GM12878 (cell line): ENCODE measurements at regions not wholly inside any gene's neighbourhood (a gene's known extent, or its start where the extent isn't known, plus 50 kb on each side); places are given as distances from the start of the nearest gene placed in this dataset.

Source experiments
- HCFC1 ChIP-seq: fragments of 150-350 bp; IDR thresholded peaks from 2 replicates; pipeline ENCODE4 v1.6.1; 2014; ENCODE audit warnings: low read length
- JUNB ChIP-seq: IDR thresholded peaks from 2 replicates; pipeline ENCODE4 v1.6.1; 2016; ENCODE audit warnings: antibody characterized with exemption, mild to moderate bottlenecking
- NFYB ChIP-seq: IDR thresholded peaks from 2 replicates; pipeline ENCODE4 v1.6.1; 2011; ENCODE audit warnings: low read depth, mild to moderate bottlenecking, low read length, improper control_type of control experiment, moderate library complexity; ENCODE audit not compliant: insufficient read depth
- NRF1 ChIP-seq: conservative IDR thresholded peaks from 2 replicates; pipeline ENCODE4 v1.6.1; 2011; ENCODE audit warnings: mild to moderate bottlenecking, low read depth, low read length, improper control_type of control experiment
- TF ChIP-seq, protein P1 (sequence below): fragments of 450-650 bp; formaldehyde crosslinking; IDR thresholded peaks from 2 replicates; pipeline ENCODE4 v1.5.0; 2022; ENCODE audit warnings: mild to moderate bottlenecking, missing genetic modification characterization
- TF ChIP-seq, protein P2 (sequence below): fragments of 450-650 bp; IDR thresholded peaks from 2 replicates; pipeline ENCODE4 v1.6.1; 2018; ENCODE audit warnings: mild to moderate bottlenecking, low read depth, moderate library complexity; ENCODE audit not compliant: partially characterized antibody
- TF ChIP-seq, protein P3 (sequence below): fragments of 450-650 bp; IDR thresholded peaks from 2 replicates; pipeline ENCODE4 v1.6.1; 2014; ENCODE audit warnings: mild to moderate bottlenecking
- TF ChIP-seq, protein P4 (sequence below): fragments of 450-650 bp; IDR thresholded peaks from 2 replicates; pipeline ENCODE4 v1.6.1; 2017; ENCODE audit warnings: mild to moderate bottlenecking, low read depth, inconsistent platforms; ENCODE audit not compliant: poor library complexity, severe bottlenecking

DNA sequence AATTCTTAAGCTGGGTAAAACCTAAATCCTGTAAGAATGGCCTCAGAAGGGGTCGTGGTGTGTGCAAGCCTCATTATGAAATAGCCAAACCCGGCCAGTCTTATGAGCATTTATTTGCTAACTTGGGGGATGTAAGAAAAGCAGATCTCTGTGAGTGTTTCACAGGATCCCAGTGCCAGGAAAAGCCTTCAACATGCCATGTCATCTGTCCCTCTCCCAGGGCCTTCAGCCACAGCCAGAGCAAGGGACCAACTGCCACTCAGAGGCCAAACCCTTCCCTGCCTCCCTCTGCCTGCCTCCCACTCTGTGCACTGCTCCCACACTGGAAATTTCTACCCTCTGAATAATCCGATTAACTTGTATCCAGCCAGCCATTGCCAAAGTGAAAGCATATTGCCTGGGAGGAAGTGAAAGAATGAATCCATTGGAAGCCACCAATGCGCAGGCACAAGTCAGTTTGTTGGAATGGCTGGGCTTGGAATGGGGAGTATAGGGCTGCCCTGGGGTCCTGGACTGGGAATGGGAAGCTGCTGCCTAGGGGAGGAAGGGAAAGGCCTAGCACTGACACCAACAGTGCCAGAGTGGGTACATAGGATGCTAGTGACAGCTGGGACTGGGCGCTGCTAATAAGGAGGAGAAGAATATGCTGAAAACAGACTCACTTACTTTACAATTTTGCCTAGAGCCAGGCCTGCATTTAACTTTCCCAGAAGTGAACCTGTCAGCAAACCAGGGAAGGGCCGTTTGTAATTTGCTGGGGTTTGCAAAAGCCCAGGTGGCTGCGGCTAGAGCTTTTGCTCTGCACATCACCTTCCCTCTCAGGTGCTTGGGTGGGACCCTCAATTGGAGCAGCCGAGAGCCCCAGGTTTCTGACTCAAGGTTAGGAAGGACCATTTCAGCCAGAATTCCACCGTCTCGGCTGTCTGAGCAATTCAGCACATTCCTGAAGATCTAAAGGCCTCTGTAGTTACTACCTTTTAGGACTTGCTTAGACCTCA is 146.6 kb upstream of the NCK2 start (continued):
- TF ChIP-seq, protein P1, sequence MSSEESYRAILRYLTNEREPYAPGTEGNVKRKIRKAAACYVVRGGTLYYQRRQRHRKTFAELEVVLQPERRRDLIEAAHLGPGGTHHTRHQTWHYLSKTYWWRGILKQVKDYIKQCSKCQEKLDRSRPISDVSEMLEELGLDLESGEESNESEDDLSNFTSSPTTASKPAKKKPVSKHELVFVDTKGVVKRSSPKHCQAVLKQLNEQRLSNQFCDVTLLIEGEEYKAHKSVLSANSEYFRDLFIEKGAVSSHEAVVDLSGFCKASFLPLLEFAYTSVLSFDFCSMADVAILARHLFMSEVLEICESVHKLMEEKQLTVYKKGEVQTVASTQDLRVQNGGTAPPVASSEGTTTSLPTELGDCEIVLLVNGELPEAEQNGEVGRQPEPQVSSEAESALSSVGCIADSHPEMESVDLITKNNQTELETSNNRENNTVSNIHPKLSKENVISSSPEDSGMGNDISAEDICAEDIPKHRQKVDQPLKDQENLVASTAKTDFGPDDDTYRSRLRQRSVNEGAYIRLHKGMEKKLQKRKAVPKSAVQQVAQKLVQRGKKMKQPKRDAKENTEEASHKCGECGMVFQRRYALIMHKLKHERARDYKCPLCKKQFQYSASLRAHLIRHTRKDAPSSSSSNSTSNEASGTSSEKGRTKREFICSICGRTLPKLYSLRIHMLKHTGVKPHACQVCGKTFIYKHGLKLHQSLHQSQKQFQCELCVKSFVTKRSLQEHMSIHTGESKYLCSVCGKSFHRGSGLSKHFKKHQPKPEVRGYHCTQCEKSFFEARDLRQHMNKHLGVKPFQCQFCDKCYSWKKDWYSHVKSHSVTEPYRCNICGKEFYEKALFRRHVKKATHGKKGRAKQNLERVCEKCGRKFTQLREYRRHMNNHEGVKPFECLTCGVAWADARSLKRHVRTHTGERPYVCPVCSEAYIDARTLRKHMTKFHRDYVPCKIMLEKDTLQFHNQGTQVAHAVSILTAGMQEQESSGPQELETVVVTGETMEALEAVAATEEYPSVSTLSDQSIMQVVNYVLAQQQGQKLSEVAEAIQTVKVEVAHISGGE (CRISPR knock-in tag), result no peak
- TF ChIP-seq, protein P2, sequence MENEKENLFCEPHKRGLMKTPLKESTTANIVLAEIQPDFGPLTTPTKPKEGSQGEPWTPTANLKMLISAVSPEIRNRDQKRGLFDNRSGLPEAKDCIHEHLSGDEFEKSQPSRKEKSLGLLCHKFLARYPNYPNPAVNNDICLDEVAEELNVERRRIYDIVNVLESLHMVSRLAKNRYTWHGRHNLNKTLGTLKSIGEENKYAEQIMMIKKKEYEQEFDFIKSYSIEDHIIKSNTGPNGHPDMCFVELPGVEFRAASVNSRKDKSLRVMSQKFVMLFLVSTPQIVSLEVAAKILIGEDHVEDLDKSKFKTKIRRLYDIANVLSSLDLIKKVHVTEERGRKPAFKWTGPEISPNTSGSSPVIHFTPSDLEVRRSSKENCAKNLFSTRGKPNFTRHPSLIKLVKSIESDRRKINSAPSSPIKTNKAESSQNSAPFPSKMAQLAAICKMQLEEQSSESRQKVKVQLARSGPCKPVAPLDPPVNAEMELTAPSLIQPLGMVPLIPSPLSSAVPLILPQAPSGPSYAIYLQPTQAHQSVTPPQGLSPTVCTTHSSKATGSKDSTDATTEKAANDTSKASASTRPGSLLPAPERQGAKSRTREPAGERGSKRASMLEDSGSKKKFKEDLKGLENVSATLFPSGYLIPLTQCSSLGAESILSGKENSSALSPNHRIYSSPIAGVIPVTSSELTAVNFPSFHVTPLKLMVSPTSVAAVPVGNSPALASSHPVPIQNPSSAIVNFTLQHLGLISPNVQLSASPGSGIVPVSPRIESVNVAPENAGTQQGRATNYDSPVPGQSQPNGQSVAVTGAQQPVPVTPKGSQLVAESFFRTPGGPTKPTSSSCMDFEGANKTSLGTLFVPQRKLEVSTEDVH, result no peak
- no peak for TF ChIP-seq JUNB
- no peak for TF ChIP-seq NFYB
- no peak for TF ChIP-seq NRF1
- no peak for TF ChIP-seq HCFC1
- TF ChIP-seq, protein P3, sequence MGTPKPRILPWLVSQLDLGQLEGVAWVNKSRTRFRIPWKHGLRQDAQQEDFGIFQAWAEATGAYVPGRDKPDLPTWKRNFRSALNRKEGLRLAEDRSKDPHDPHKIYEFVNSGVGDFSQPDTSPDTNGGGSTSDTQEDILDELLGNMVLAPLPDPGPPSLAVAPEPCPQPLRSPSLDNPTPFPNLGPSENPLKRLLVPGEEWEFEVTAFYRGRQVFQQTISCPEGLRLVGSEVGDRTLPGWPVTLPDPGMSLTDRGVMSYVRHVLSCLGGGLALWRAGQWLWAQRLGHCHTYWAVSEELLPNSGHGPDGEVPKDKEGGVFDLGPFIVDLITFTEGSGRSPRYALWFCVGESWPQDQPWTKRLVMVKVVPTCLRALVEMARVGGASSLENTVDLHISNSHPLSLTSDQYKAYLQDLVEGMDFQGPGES, result no peak
- TF ChIP-seq, protein P4, sequence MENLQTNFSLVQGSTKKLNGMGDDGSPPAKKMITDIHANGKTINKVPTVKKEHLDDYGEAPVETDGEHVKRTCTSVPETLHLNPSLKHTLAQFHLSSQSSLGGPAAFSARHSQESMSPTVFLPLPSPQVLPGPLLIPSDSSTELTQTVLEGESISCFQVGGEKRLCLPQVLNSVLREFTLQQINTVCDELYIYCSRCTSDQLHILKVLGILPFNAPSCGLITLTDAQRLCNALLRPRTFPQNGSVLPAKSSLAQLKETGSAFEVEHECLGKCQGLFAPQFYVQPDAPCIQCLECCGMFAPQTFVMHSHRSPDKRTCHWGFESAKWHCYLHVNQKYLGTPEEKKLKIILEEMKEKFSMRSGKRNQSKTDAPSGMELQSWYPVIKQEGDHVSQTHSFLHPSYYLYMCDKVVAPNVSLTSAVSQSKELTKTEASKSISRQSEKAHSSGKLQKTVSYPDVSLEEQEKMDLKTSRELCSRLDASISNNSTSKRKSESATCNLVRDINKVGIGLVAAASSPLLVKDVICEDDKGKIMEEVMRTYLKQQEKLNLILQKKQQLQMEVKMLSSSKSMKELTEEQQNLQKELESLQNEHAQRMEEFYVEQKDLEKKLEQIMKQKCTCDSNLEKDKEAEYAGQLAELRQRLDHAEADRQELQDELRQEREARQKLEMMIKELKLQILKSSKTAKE, result no peak
